GM23338 (cell line): ENCODE measurements at regions not wholly inside any gene's neighbourhood (a gene's known extent, or its start where the extent isn't known, plus 50 kb on each side); places are given as distances from the start of the nearest gene placed in this dataset.

ENCODE experiments used
- ATAC-seq: fragments of 200-7000 bp; cut with Tn5 transposase; 3 replicates; pipeline ENCODE4 v1.9.1; 2020
- DNase-seq: peaks from one replicate; pipeline ENCODE4 v3.0.0-alpha.2; 2015; ENCODE audit warnings: low spot score
- H2AFZ ChIP-seq: fragments of 200-600 bp; sonication (generic); 2 replicates; pipeline ENCODE4 v1.8.0; 2016; ENCODE audit warnings: antibody characterized with exemption, mild to moderate bottlenecking, moderate library complexity
- H3F3A ChIP-seq: fragments of 200-600 bp; sonication (generic); replicated peaks from 2 replicates; pipeline ENCODE4 v1.8.0; 2017; ENCODE audit warnings: antibody characterized with exemption, mixed run types, low read depth
- H3K27ac ChIP-seq: fragments of 200-600 bp; sonication (generic); 2 replicates; pipeline ENCODE4 v1.6.1; 2016; ENCODE audit warnings: low read depth
- H3K27me3 ChIP-seq: fragments of 200-600 bp; sonication (generic); 2 replicates; pipeline ENCODE4 v1.8.0; 2016; ENCODE audit warnings: mild to moderate bottlenecking, mixed run types, moderate library complexity; ENCODE audit not compliant: insufficient read depth
- H3K36me3 ChIP-seq: fragments of 200-600 bp; sonication (generic); 2 replicates; pipeline ENCODE4 v1.8.0; 2016; ENCODE audit warnings: mild to moderate bottlenecking; ENCODE audit not compliant: insufficient read depth
- H3K4me1 ChIP-seq: fragments of 200-600 bp; sonication (generic); 2 replicates; pipeline ENCODE4 v1.8.0; 2016; ENCODE audit warnings: mild to moderate bottlenecking, moderate library complexity; ENCODE audit not compliant: insufficient read depth
- H3K4me2 ChIP-seq: fragments of 200-600 bp; sonication (generic); 2 replicates; pipeline ENCODE4 v1.7.1; 2017; ENCODE audit warnings: mixed run types
- H3K4me3 ChIP-seq: fragments of 200-600 bp; sonication (generic); 2 replicates; pipeline ENCODE4 v1.6.1; 2016; ENCODE audit warnings: mixed run types
- H3K79me2 ChIP-seq: fragments of 200-600 bp; sonication (generic); replicated peaks from 2 replicates; pipeline ENCODE4 v1.8.0; 2017; ENCODE audit warnings: mild to moderate bottlenecking; ENCODE audit not compliant: insufficient read depth
- H3K9me2 ChIP-seq: fragments of 200-600 bp; sonication (generic); 2 replicates; pipeline ENCODE4 v1.8.0; 2017; ENCODE audit not compliant: insufficient read depth
- H4K20me1 ChIP-seq: fragments of 200-600 bp; sonication (generic); replicated peaks from 2 replicates; pipeline ENCODE4 v1.8.0; 2017; ENCODE audit warnings: mild to moderate bottlenecking; ENCODE audit not compliant: insufficient read depth
- H3K27ac Mint-ChIP-seq: 2 replicates; pipeline ENCODE4 v1.8.0; 2020; ENCODE audit warnings: inconsistent platforms, mild to moderate bottlenecking, moderate library complexity, mixed read lengths
- H3K27me3 Mint-ChIP-seq: 3 replicates; pipeline ENCODE4 v1.8.0; 2022; ENCODE audit warnings: low read depth, mild to moderate bottlenecking, moderate library complexity, mixed read lengths, inconsistent platforms; ENCODE audit not compliant: insufficient read depth, poor library complexity
- H3K36me3 Mint-ChIP-seq: 3 replicates; pipeline ENCODE4 v1.8.0; 2021; ENCODE audit warnings: low read depth, mild to moderate bottlenecking, inconsistent platforms, moderate library complexity, mixed read lengths
- H3K4me1 Mint-ChIP-seq: 3 replicates; pipeline ENCODE4 v1.8.0; 2020; ENCODE audit warnings: mild to moderate bottlenecking, inconsistent platforms, mixed read lengths
- H3K4me3 Mint-ChIP-seq: 3 replicates; pipeline ENCODE4 v1.8.0; 2021; ENCODE audit warnings: moderate library complexity, mild to moderate bottlenecking, inconsistent platforms, mixed read lengths
- H3K9me3 Mint-ChIP-seq: 3 replicates; pipeline ENCODE4 v1.8.0; 2020; ENCODE audit warnings: moderate library complexity, mild to moderate bottlenecking, inconsistent platforms, mixed read lengths
- CREB1 ChIP-seq: fragments of 250-450 bp; sonication (Bioruptor Pico); IDR thresholded peaks from 2 replicates; pipeline ENCODE4 v1.5.0; 2020; ENCODE audit warnings: low read depth, mild to moderate bottlenecking, moderate library complexity
- ETS1 ChIP-seq: IDR thresholded peaks from 2 replicates; pipeline ENCODE4 v1.6.1; 2016; ENCODE audit warnings: antibody characterized with exemption
- JUNB ChIP-seq: IDR thresholded peaks from one replicate; pipeline ENCODE4 v1.6.1; 2016; ENCODE audit warnings: antibody characterized with exemption; ENCODE audit not compliant: unreplicated experiment
- NANOG ChIP-seq: IDR thresholded peaks from 2 replicates; pipeline ENCODE4 v1.6.1; 2016; ENCODE audit warnings: antibody characterized with exemption, borderline replicate concordance
- POLR2AphosphoS5 ChIP-seq: IDR thresholded peaks from 2 replicates; pipeline ENCODE4 v1.6.1; 2016; ENCODE audit warnings: antibody characterized with exemption, low read depth
- REST ChIP-seq: IDR thresholded peaks from one replicate; pipeline ENCODE4 v1.6.1; 2018; ENCODE audit warnings: antibody characterized with exemption; ENCODE audit not compliant: unreplicated experiment
- STAT1 ChIP-seq: IDR thresholded peaks from one replicate; pipeline ENCODE4 v1.6.1; 2016; ENCODE audit warnings: antibody characterized with exemption; ENCODE audit not compliant: unreplicated experiment
- ZNF114 ChIP-seq: fragments of 250-450 bp; sonication (Bioruptor Pico); IDR thresholded peaks from 2 replicates; pipeline ENCODE4 v1.5.0; 2020; ENCODE audit warnings: mild to moderate bottlenecking, moderate library complexity
- ZNF331 ChIP-seq: fragments of 250-450 bp; sonication (Bioruptor Pico); IDR thresholded peaks from 2 replicates; pipeline ENCODE4 v1.5.0; 2020; ENCODE audit warnings: low read depth, mild to moderate bottlenecking, moderate library complexity
- TF ChIP-seq, protein P1 (sequence below), 2 experiments: fragments of 200-600 bp in 1 of 2; sonication (generic) in 1 of 2; conservative IDR thresholded peaks; 2 replicates each; pipeline versions ENCODE4 v1.5.1 to v1.6.1; 2016 to 2017; ENCODE audit warnings: antibody characterized with exemption in 2 of 2, low read depth in 2 of 2, mild to moderate bottlenecking in 2 of 2, moderate library complexity in 1 of 2
- TF ChIP-seq, protein P2 (sequence below): fragments of 250-450 bp; sonication (Bioruptor Pico); IDR thresholded peaks from 2 replicates; pipeline ENCODE4 v1.5.0; 2020; ENCODE audit warnings: mild to moderate bottlenecking, moderate library complexity

DNA sequence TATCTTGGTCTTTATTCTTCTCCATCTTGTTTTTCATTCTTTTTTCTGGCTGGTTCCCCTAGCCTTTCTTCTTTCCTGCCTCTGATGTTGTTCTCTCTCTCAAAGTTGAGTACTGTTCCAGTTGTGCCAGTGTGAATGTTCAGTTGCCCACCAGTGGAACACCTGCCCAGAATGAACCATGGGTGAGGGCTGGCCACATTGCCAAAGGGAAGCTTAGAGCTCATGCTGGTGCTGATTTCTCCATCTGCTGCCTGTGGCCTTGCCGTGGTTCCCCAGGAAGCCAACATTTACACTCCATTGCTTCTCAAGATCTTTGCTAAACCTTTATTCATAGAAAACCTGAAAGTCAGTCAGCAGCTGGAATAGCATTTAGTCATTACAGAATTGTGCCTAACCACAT is 99.1 kb upstream of the MC2R start:
- Mint-ChIP-seq H3K36me3 (peaks cover 12% of the 10 kb centered on the region), H3K4me1 (no peaks in the 10 kb centered on the region), H3K4me3 (no peak overlapping the region), H3K27me3 (no peaks in the 10 kb centered on the region), H3K27ac (no peak overlapping the region), H3K9me3 (peaks cover 17% of the 10 kb centered on the region)
- DNase-seq, result no peak
- ATAC-seq, result no peak
- no peak overlapping the region for H3K4me2 ChIP-seq
- H2AFZ ChIP-seq, result no peak overlapping the region
- no peaks in the 10 kb centered on the region for H3K36me3 ChIP-seq
- no peaks in the 10 kb centered on the region for H3F3A ChIP-seq
- TF ChIP-seq REST, result no peak
- no peak for TF ChIP-seq STAT1
- TF ChIP-seq, protein P1, sequence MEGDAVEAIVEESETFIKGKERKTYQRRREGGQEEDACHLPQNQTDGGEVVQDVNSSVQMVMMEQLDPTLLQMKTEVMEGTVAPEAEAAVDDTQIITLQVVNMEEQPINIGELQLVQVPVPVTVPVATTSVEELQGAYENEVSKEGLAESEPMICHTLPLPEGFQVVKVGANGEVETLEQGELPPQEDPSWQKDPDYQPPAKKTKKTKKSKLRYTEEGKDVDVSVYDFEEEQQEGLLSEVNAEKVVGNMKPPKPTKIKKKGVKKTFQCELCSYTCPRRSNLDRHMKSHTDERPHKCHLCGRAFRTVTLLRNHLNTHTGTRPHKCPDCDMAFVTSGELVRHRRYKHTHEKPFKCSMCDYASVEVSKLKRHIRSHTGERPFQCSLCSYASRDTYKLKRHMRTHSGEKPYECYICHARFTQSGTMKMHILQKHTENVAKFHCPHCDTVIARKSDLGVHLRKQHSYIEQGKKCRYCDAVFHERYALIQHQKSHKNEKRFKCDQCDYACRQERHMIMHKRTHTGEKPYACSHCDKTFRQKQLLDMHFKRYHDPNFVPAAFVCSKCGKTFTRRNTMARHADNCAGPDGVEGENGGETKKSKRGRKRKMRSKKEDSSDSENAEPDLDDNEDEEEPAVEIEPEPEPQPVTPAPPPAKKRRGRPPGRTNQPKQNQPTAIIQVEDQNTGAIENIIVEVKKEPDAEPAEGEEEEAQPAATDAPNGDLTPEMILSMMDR (conservative IDR thresholded peaks at IDR 0.05; ENCODE audit: low read depth in 2 of 2), result no peak
- no peak for TF ChIP-seq POLR2AphosphoS5
- no peak for TF ChIP-seq ZNF331 (CRISPR knock-in tag)
- TF ChIP-seq CREB1 (CRISPR knock-in tag), result no peak
- no peak for TF ChIP-seq ETS1
- no peaks in the 10 kb centered on the region for H4K20me1 ChIP-seq
- H3K4me1 ChIP-seq, result no peaks in the 10 kb centered on the region
- H3K4me3 ChIP-seq, result no peak overlapping the region
- H3K9me2 ChIP-seq, result no peaks in the 10 kb centered on the region; the same call in 1 of the 2 replicates
- no peaks in the 10 kb centered on the region for H3K27me3 ChIP-seq
- no peaks in the 10 kb centered on the region for H3K79me2 ChIP-seq
- no peak overlapping the region for H3K27ac ChIP-seq

GRCh38 chr18:14000884-14001283 is 85.5 kb upstream of the MC2R start:
- no peaks in the 10 kb centered on the region for H3K27me3 ChIP-seq
- no peak overlapping the region for H3K27ac Mint-ChIP-seq
- peaks cover 14% of the 10 kb centered on the region for H3K9me3 Mint-ChIP-seq
- H3K4me3 Mint-ChIP-seq, result no peak overlapping the region
- no peaks in the 10 kb centered on the region for H3K4me1 Mint-ChIP-seq
- ATAC-seq (no peak), DNase-seq (no peak)
- no peaks in the 10 kb centered on the region for H3K79me2 ChIP-seq
- no peaks in the 10 kb centered on the region for H4K20me1 ChIP-seq
- H3K27ac ChIP-seq, result no peak overlapping the region
- 0 out of 2 replicates have a peak overlapping the region, but pooled peaks have one; percentile 59 for H2AFZ ChIP-seq
- no peaks in the 10 kb centered on the region for H3F3A ChIP-seq
- H3K4me3 ChIP-seq, result no peak overlapping the region
- no peaks in the 10 kb centered on the region for H3K36me3 ChIP-seq
- H3K27me3 Mint-ChIP-seq, result no peaks in the 10 kb centered on the region
- no peaks in the 10 kb centered on the region for H3K9me2 ChIP-seq
- H3K36me3 Mint-ChIP-seq, result peaks cover 2% of the 10 kb centered on the region; the same call in 1 of the 3 replicates
- no peak overlapping the region for H3K4me2 ChIP-seq
- H3K4me1 ChIP-seq, result no peaks in the 10 kb centered on the region
- no peak for TF ChIP-seq STAT1
- no peak for TF ChIP-seq NANOG
- TF ChIP-seq ZNF114 (CRISPR knock-in tag), result no peak
- no peak for TF ChIP-seq JUNB
- no peak for TF ChIP-seq POLR2AphosphoS5
- TF ChIP-seq, protein P2, sequence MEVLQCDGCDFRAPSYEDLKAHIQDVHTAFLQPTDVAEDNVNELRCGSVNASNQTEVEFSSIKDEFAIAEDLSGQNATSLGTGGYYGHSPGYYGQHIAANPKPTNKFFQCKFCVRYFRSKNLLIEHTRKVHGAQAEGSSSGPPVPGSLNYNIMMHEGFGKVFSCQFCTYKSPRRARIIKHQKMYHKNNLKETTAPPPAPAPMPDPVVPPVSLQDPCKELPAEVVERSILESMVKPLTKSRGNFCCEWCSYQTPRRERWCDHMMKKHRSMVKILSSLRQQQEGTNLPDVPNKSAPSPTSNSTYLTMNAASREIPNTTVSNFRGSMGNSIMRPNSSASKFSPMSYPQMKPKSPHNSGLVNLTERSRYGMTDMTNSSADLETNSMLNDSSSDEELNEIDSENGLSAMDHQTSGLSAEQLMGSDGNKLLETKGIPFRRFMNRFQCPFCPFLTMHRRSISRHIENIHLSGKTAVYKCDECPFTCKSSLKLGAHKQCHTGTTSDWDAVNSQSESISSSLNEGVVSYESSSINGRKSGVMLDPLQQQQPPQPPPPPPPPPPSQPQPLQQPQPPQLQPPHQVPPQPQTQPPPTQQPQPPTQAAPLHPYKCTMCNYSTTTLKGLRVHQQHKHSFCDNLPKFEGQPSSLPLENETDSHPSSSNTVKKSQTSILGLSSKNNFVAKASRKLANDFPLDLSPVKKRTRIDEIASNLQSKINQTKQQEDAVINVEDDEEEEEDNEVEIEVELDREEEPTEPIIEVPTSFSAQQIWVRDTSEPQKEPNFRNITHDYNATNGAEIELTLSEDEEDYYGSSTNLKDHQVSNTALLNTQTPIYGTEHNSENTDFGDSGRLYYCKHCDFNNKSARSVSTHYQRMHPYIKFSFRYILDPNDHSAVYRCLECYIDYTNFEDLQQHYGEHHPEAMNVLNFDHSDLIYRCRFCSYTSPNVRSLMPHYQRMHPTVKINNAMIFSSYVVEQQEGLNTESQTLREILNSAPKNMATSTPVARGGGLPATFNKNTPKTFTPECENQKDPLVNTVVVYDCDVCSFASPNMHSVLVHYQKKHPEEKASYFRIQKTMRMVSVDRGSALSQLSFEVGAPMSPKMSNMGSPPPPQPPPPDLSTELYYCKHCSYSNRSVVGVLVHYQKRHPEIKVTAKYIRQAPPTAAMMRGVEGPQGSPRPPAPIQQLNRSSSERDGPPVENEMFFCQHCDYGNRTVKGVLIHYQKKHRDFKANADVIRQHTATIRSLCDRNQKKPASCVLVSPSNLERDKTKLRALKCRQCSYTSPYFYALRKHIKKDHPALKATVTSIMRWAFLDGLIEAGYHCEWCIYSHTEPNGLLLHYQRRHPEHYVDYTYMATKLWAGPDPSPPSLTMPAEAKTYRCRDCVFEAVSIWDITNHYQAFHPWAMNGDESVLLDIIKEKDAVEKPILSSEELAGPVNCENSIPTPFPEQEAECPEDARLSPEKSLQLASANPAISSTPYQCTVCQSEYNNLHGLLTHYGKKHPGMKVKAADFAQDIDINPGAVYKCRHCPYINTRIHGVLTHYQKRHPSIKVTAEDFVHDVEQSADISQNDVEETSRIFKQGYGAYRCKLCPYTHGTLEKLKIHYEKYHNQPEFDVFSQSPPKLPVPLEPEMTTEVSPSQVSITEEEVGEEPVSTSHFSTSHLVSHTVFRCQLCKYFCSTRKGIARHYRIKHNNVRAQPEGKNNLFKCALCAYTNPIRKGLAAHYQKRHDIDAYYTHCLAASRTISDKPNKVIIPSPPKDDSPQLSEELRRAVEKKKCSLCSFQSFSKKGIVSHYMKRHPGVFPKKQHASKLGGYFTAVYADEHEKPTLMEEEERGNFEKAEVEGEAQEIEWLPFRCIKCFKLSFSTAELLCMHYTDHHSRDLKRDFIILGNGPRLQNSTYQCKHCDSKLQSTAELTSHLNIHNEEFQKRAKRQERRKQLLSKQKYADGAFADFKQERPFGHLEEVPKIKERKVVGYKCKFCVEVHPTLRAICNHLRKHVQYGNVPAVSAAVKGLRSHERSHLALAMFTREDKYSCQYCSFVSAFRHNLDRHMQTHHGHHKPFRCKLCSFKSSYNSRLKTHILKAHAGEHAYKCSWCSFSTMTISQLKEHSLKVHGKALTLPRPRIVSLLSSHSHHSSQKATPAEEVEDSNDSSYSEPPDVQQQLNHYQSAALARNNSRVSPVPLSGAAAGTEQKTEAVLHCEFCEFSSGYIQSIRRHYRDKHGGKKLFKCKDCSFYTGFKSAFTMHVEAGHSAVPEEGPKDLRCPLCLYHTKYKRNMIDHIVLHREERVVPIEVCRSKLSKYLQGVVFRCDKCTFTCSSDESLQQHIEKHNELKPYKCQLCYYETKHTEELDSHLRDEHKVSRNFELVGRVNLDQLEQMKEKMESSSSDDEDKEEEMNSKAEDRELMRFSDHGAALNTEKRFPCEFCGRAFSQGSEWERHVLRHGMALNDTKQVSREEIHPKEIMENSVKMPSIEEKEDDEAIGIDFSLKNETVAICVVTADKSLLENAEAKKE (CRISPR knock-in tag), result no peak
